ENCODE measurements at regions not wholly inside any gene's neighbourhood (a gene's known extent, or its start where the extent isn't known, plus 50 kb on each side); places are given as distances from the start of the nearest gene placed in this dataset.

DNA sequence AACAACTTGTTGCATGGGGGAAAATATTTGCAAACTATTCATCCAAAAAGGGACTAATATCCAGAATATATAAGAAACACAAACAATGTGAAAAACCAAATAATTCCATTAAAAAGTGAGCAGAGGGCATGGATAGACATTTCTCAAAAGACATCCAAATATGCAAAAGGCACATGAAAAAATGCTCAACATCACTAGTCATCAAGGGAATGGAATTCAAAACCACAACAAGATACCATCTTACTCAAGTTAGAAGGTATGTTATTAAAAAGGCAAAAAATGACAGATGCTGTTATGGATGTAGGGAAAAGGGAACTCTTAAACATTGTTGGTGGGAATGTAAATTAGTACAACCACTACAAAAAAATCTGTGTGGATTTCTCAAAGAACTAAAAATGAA lies 396.5 kb downstream of the CCDC85A start:
- TF ChIP-seq, protein P1, sequence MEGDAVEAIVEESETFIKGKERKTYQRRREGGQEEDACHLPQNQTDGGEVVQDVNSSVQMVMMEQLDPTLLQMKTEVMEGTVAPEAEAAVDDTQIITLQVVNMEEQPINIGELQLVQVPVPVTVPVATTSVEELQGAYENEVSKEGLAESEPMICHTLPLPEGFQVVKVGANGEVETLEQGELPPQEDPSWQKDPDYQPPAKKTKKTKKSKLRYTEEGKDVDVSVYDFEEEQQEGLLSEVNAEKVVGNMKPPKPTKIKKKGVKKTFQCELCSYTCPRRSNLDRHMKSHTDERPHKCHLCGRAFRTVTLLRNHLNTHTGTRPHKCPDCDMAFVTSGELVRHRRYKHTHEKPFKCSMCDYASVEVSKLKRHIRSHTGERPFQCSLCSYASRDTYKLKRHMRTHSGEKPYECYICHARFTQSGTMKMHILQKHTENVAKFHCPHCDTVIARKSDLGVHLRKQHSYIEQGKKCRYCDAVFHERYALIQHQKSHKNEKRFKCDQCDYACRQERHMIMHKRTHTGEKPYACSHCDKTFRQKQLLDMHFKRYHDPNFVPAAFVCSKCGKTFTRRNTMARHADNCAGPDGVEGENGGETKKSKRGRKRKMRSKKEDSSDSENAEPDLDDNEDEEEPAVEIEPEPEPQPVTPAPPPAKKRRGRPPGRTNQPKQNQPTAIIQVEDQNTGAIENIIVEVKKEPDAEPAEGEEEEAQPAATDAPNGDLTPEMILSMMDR (IDR thresholded peaks at IDR 0.05): no peak
- TF ChIP-seq POLR2A (IDR thresholded peaks at IDR 0.05): no peak
